ENCODE measurements at regions not wholly inside any gene's neighbourhood (a gene's known extent, or its start where the extent isn't known, plus 50 kb on each side); places are given as distances from the start of the nearest gene placed in this dataset.
A peak's percentile ranks its signal among the peaks of the same experiment; 100 is the strongest.

DNA sequence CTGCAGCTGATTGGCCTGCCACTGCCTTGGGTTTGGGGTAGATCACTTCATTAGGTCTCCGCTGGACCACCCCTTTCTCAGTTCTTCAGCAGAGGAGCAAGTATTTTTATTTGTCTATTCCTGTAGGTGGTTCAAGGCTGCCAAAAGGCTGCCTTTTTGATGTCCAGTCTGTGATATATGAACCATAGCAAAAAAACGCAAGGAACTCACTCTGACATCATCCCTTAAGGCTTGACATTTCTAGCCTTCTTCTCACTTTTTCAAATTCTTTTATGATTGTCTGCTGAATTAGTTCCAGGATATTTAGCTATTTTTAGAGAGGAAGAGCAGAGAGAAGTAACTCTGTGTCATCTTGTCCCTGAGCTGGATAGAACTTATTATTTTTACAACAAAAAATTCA is 269.2 kb downstream of the BAMBI start:
- Histone ChIP-seq H3K36me3 (no peaks in the 10 kb centered on the region), H3K27me3 (no peaks in the 10 kb centered on the region), H3K27ac (no peak overlapping the region), H4K20me1 (no peaks in the 10 kb centered on the region), H3K4me3 (no peak overlapping the region), H3K4me2 (no peak overlapping the region), H3K9me3 (replicated peaks in 1 of 11) (peaks cover 16 to 41% (median 22%) of the 10 kb centered on the region in 11 experiments; a peak in 20 of 22 replicates), H3K9ac (no peak overlapping the region), H3K4me1 (peaks cover 0 to 11% (median 6%) of the 10 kb centered on the region in 10 experiments; a peak in 11 of 20 replicates)
- no peak for TF ChIP-seq Cebpa-rat (IDR thresholded peaks at IDR 0.05)

GRCh38 chr10:28947171-28947570 is 269.9 kb downstream of the BAMBI start:
- no peak for TF ChIP-seq Cebpa-rat (IDR thresholded peaks at IDR 0.05)
- H3K27me3 ChIP-seq, result no peaks in the 10 kb centered on the region
- H3K9me3 ChIP-seq (replicated peaks in 1 of 11), result peaks cover 16 to 41% (median 22%) of the 10 kb centered on the region in 11 experiments; a peak in 20 of 22 replicates
- peaks cover 0 to 8% (median 6%) of the 10 kb centered on the region in 10 experiments; a peak in 6 of 20 replicates for H3K4me1 ChIP-seq
- H3K9ac ChIP-seq, result no peak overlapping the region
- H3K36me3 ChIP-seq, result no peaks in the 10 kb centered on the region
- no peaks in the 10 kb centered on the region for H4K20me1 ChIP-seq
- no peak overlapping the region for H3K4me3 ChIP-seq
- H3K27ac ChIP-seq, result no peak overlapping the region
- H3K4me2 ChIP-seq, result no peak overlapping the region

- H3K9ac ChIP-seq, result no peak overlapping the region
- H3K4me2 ChIP-seq, result no peak overlapping the region
- no peak for TF ChIP-seq Cebpa-rat (IDR thresholded peaks at IDR 0.05)
- H3K9me3 ChIP-seq (replicated peaks in 1 of 11), result peaks cover 11 to 36% (median 20%) of the 10 kb centered on the region in 11 experiments; a peak in 18 of 22 replicates
- H3K36me3 ChIP-seq, result no peaks in the 10 kb centered on the region
- H3K27ac ChIP-seq, result no peak overlapping the region
- H3K27me3 ChIP-seq, result no peaks in the 10 kb centered on the region
- H3K4me3 ChIP-seq, result no peak overlapping the region
- H3K4me1 ChIP-seq, result peaks cover 0 to 8% (median 6%) of the 10 kb centered on the region in 10 experiments; a peak in 6 of 20 replicates
- H4K20me1 ChIP-seq, result no peaks in the 10 kb centered on the region
Observed at GRCh38 chr10:28948046-28948445, 270.7 kb downstream of the BAMBI start.

- no peaks in the 10 kb centered on the region for H3K27me3 ChIP-seq
- H3K27ac ChIP-seq, result no peak overlapping the region
- no peaks in the 10 kb centered on the region for H3K36me3 ChIP-seq
- peaks cover 6 to 30% (median 15%) of the 10 kb centered on the region in 11 experiments; a peak in 17 of 22 replicates for H3K9me3 ChIP-seq (replicated peaks in 1 of 11)
- H3K4me3 ChIP-seq, result no peak overlapping the region
- H4K20me1 ChIP-seq, result no peaks in the 10 kb centered on the region
- H3K4me1 ChIP-seq, result peaks cover 0 to 8% (median 6%) of the 10 kb centered on the region in 10 experiments; a peak in 6 of 20 replicates
- H3K4me2 ChIP-seq, result no peak overlapping the region
- H3K9ac ChIP-seq, result no peak overlapping the region
- no peak for TF ChIP-seq Cebpa-rat (IDR thresholded peaks at IDR 0.05)
Observed at GRCh38 chr10:28949005-28950004, 272.0 kb downstream of the BAMBI start.

DNA sequence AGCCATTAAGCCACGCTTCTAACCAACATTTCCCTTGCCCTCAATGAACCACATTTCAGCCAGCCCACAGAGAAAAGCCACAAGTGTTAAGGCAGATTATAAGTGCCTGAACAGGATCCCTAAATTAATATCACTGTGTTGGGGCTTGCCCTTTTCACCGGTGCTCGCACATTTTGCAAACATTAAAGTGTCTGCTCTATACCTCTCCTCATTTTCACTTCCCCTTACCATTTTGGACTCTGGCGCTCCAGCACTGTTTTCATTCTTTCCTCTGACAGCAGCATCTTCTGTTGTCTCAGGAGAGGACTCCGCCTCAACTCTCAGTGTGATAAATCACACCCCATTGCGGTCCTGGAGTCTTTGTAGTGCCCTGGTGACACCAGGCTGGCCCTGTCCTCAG is 274.2 kb downstream of the BAMBI start:
- peaks cover 0 to 8% (median 6%) of the 10 kb centered on the region in 10 experiments; a peak in 6 of 20 replicates for H3K4me1 ChIP-seq
- H3K9me3 ChIP-seq (replicated peaks in 1 of 11), result peaks cover 0 to 10% (median 0%) of the 10 kb centered on the region in 11 experiments; a peak in 4 of 22 replicates
- TF ChIP-seq Cebpa-rat (IDR thresholded peaks at IDR 0.05), result no peak
- no peak overlapping the region for H3K27ac ChIP-seq
- H4K20me1 ChIP-seq, result no peaks in the 10 kb centered on the region
- H3K9ac ChIP-seq, result no peak overlapping the region
- peak overlapping the region in 10 of 11 experiments; percentile 2 to 32 (median 18); a peak in 5 of 22 replicates for H3K4me2 ChIP-seq
- no peaks in the 10 kb centered on the region for H3K36me3 ChIP-seq
- no peak overlapping the region for H3K4me3 ChIP-seq
- H3K27me3 ChIP-seq, result no peaks in the 10 kb centered on the region

DNA sequence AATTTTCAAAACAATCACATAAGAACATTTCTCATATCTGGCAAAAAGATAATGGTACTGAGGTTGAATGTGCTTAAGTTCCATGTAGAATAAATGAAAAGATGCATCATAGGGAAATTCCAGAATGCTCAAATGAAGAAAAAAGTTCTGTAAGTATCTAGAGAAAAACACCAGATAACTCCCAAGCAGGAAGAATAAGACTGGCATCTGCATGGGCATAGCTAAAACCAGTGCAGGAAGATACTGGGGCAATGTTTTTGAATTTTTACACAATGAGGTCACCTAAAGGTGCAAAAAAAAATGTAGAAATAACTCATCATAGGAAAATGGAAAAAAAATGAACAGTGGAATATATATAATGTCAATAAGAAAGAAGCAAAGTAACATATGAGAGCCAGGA is 275.2 kb downstream of the BAMBI start:
- H4K20me1 ChIP-seq, result no peaks in the 10 kb centered on the region
- no peak overlapping the region for H3K9ac ChIP-seq
- no peaks in the 10 kb centered on the region for H3K27me3 ChIP-seq
- TF ChIP-seq Cebpa-rat (IDR thresholded peaks at IDR 0.05), result no peak
- H3K36me3 ChIP-seq, result no peaks in the 10 kb centered on the region
- H3K4me2 ChIP-seq, result no peak overlapping the region
- H3K4me1 ChIP-seq, result peaks cover 0 to 8% (median 6%) of the 10 kb centered on the region in 10 experiments; a peak in 6 of 20 replicates
- H3K9me3 ChIP-seq (replicated peaks in 1 of 11), result peaks cover 0 to 10% (median 2%) of the 10 kb centered on the region in 11 experiments; a peak in 6 of 22 replicates
- no peak overlapping the region for H3K4me3 ChIP-seq
- no peak overlapping the region for H3K27ac ChIP-seq

- H3K27me3 ChIP-seq, result no peaks in the 10 kb centered on the region
- no peaks in the 10 kb centered on the region for H4K20me1 ChIP-seq
- TF ChIP-seq Cebpa-rat (IDR thresholded peaks at IDR 0.05), result no peak
- H3K9ac ChIP-seq, result no peak overlapping the region
- peaks cover 0 to 22% (median 12%) of the 10 kb centered on the region in 11 experiments; a peak in 12 of 22 replicates for H3K9me3 ChIP-seq (replicated peaks in 1 of 11)
- no peaks in the 10 kb centered on the region for H3K36me3 ChIP-seq
- no peak overlapping the region for H3K4me2 ChIP-seq
- no peak overlapping the region for H3K4me3 ChIP-seq
- H3K27ac ChIP-seq, result no peak overlapping the region
- peaks cover 0 to 8% (median 6%) of the 10 kb centered on the region in 10 experiments; a peak in 6 of 20 replicates for H3K4me1 ChIP-seq
Observed at GRCh38 chr10:28954211-28954610, 276.9 kb downstream of the BAMBI start.

DNA sequence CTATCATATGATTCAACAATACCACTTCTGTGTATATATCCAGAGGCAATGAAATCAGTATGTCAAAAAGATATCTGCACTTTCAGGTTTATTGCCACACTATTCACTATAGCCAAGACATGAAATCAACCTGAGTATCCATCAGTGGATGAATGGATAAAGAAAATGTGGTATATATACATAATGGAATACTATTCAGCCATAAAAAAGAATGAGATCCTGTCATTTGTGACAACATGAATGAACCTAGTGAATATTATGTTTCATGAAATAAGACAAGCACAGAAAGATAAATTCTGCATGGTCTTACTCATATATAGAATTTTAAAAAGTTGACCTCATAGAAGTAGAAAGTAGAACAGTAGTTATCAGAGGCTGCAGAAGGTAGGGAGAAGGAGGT is 281.1 kb downstream of the BAMBI start:
- Histone ChIP-seq H3K9ac (no peak overlapping the region), H3K27ac (no peak overlapping the region), H3K9me3 (replicated peaks in 1 of 11) (peaks cover 4 to 24% (median 20%) of the 10 kb centered on the region in 11 experiments; a peak in 20 of 22 replicates), H3K4me2 (no peak overlapping the region), H3K36me3 (no peaks in the 10 kb centered on the region), H3K4me1 (peaks cover 0 to 9% (median 2%) of the 10 kb centered on the region in 10 experiments; a peak in 8 of 20 replicates), H4K20me1 (no peaks in the 10 kb centered on the region), H3K27me3 (no peaks in the 10 kb centered on the region), H3K4me3 (no peak overlapping the region)
- TF ChIP-seq Cebpa-rat (IDR thresholded peaks at IDR 0.05), result no peak

- no peaks in the 10 kb centered on the region for H4K20me1 ChIP-seq
- peak overlapping the region in 5 of 11 experiments; percentile 7 to 51 (median 11); a peak in 5 of 22 replicates for H3K4me2 ChIP-seq
- H3K4me3 ChIP-seq, result no peak overlapping the region
Observed at GRCh38 chr10:28959850-28960501, 282.7 kb downstream of the BAMBI start.

More at GRCh38 chr10:28959850-28960501, 282.7 kb downstream of the BAMBI start:
- Histone ChIP-seq H3K36me3 (no peaks in the 10 kb centered on the region), H3K27me3 (no peaks in the 10 kb centered on the region), H3K9ac (no peak overlapping the region), H3K4me1 (peaks cover 0 to 9% (median 2%) of the 10 kb centered on the region in 10 experiments; a peak in 8 of 20 replicates), H3K9me3 (replicated peaks in 1 of 11) (peaks cover 12 to 31% (median 25%) of the 10 kb centered on the region in 11 experiments; a peak in 20 of 22 replicates), H3K27ac (no peak overlapping the region)
- no peak for TF ChIP-seq Cebpa-rat (IDR thresholded peaks at IDR 0.05)
